ENCODE measurements at regions not wholly inside any gene's neighbourhood (a gene's known extent, or its start where the extent isn't known, plus 50 kb on each side); places are given as distances from the start of the nearest gene placed in this dataset.

- TF ChIP-seq CTCF (IDR thresholded peaks at IDR 0.05) (no peak), EP300 (IDR thresholded peaks at IDR 0.05) (peak in 1 of 4 donors; percentile 67)
Measured at GRCh38 chr12:72828662-72829324, 556.6 kb downstream of the TRHDE start.
